ENCODE measurements at regions not wholly inside any gene's neighbourhood (a gene's known extent, or its start where the extent isn't known, plus 50 kb on each side); places are given as distances from the start of the nearest gene placed in this dataset.

DNA sequence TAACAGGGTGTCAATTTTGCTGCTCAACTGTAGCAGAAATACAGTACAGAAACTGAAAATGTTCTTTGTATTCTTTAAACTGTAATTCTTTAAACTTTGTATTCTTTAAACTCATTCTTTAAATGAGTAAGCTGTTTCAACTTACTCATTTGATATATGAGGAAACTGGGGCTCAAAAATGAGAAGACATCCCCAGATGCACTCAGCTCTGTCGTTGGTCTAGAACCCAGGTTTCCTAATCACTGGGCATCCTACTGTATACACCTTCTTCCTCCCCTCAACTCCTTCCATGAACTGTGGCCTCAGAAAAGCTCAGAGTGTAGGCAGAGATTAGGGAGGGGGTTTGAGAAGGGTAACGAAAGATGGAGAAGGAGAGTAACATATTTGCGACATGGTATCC is 136.5 kb upstream of the MAST4 start:
- DNase-seq (ENCODE audit: low read depth in 2 of 3, low spot score in 2 of 3) = no peak

DNA sequence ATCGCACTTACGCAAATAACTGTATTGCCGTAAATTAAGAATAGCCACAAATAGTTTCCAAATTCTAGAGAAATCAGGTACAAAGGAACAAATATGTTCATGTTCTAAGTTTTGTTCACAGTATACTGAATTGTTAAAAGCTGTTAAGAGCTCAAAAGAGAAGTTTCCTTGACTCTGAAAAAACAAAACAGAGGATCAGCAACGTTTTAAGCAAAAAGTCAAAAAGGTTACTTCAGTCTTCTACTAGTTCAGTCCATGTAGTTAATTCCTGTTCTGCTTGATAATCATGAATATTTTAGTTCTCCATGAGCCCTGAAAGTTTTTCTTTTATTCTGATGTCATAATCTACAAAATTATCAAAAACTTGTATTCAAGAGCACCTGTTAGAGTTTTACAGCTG is 128.6 kb upstream of the MAST4 start:
- no peak for DNase-seq (ENCODE audit: low read depth in 2 of 3, low spot score in 2 of 3)

DNA sequence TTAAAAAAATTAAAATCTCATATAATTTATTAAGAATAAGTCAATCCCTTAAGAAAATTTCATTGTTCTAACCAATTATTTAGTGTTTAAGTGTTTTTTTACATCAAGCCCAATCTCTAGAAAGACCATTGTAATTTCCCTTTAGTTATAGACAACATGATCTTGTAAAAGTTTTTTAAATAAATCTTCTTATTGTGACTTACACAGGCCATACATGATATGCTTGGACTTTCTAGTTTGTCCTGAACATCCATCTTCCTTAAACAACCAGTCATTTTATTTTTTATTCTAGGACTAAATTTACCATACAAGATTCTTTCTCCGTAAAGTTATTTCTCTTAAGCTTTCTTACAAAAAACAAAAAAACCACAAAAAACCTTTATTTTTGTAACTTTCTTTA is 126.5 kb upstream of the MAST4 start:
- DNase-seq (ENCODE audit: low read depth in 2 of 3, low spot score in 2 of 3) = no peak

DNA sequence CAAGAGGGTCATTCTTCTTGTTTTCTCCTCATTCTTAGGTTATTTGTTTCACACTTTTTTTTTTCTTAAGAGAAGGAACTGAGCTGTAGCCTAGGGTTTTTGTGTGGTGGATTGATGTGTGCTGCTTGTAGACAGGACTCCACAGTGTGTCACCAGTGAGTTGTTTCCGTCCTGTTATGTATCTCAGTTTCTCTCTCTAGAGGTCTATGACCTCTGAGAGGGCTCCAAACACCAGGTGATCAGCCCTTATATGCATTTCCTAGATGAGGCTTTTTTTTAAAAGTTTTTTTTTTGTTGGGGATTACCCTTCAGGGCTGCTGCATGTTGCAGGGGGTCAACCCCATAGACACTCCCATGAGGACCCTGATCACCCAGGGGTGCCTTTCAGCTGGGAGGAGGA is 124.2 kb upstream of the MAST4 start:
- no peak for DNase-seq (ENCODE audit: low read depth in 2 of 3, low spot score in 2 of 3)

DNA sequence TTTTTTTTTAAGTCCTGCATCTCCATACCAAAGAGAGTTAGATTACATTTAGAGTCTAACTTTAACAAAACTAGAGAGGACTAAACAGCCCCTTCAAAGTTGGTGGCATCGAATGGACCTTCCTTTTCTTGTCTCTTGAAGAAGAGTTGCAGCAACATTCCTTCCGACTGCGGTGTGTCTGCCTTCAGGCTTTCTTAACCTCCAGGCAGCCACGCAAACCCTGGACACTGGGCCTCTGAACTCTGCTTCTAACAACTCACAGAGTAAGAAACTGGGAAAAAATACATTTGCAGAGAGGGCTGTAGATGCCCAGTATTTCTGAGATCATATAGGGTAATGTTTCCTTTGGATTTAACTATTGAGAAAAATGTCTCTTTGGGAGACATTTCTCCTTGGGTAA is 120.5 kb upstream of the MAST4 start:
- no peak for DNase-seq (ENCODE audit: low read depth in 2 of 3, low spot score in 2 of 3)

DNA sequence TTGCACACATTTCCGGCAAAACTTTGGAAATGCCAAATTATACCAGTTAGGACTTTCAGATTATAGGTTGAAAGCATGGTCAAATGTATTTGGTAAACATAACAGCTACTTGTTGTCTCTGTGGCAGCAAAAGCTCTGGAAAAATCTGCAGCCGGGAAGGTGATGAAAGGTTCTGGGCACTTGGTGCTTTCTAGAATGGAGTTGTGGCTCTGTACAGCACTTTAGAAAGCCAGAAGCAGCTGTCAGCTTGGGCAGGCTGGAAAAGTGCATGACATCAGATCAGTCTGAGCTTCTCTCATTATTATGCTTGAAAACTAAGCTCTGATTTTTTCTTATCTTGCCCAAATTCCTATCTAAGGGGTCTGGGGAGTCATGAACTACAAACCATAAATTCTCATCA is 118.6 kb upstream of the MAST4 start:
- no peak for DNase-seq (ENCODE audit: low read depth in 2 of 3, low spot score in 2 of 3)

DNA sequence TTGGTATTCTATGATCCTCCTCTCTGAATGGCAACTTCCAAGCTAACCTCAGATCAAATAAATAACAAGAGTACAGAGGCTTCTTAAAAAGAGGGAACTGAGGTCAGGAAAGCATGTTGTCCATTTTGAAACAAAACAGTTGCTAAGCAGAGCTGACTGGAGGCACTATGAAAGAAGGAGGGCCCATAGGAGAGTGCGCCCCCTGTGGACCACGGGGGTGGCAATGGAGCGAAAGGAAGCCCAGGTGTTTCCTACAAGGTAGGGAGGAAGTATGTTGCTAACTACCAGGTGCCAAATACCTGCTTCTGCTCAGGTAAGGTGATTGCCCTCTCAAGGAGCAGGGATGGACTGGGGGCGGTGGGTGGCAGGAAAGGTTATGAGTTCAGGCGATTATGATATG is 101.8 kb upstream of the MAST4 start:
- no peak for DNase-seq (ENCODE audit: low read depth in 2 of 3, low spot score in 2 of 3)

DNA sequence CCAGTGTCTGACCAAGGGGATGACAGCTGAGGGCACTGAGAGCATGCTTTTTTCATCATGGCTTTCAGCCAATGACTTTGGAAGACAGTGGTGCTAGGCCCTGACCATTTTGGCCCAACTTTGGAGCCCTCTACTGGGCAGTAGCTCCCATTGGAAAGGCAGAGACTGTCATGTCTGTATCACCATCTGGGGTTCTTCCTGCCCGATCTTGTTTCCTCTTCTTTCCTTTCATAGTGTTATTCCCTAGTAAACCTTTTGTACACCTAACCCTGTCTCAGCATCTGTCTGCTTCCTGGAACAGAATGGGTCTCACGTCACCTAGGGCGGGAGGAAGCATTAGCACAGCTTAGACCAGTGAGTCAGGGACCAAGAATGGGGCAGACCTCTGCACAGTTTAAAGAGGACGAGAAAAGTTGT is 97.4 kb upstream of the MAST4 start:
- DNase-seq (ENCODE audit: low read depth in 2 of 3, low spot score in 2 of 3) = no peak

DNA sequence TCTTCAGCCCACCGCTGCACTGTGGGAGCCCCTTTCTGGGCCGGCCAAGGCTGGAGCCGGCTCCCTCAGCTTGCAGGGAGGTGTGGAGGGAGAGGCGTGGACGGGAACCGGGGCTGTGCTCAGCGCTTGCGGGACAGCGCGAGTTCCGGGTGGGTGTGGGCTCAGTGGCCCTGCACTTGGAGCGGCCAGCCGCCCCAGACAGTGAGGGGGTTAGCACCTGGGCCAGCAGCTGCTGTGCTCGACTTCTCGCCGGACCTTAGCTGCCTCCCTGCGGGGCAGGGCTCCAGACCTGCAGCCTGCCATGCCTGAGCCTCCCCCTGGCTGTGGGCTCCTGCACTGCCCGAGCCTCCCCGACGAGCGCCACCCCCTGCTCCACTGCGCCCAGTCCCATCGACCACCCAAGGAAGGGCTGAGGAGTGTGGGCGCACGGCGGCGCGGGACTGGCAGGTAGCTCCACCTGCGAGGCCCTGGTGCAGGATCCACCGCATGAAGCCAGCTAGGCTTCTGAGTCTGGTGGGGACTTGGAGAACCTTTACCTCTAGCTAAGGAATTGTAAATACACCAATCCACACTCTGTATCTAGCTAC is 92.9 kb upstream of the MAST4 start:
- no peak for DNase-seq (ENCODE audit: low read depth in 2 of 3, low spot score in 2 of 3)

DNA sequence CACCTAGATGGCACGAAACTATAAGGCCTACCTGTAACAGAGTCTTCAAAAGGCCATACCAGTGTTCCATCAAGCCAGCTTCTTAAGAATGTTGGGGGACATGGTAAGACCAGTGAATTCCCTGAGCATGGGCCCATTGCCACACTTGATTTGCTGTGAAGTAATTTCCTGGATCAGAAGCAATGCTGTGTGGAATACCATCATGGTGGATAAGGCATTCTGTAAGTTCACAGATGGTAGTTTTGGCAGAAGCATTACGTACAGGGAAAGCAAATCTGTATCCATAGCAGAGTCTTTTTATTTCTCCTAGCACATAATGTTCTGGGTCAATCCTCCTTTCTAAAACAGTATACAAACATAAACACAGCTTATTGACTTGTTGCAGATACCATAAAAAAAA is 89.1 kb upstream of the MAST4 start:
- no peak for DNase-seq (ENCODE audit: low read depth in 2 of 3, low spot score in 2 of 3)

DNA sequence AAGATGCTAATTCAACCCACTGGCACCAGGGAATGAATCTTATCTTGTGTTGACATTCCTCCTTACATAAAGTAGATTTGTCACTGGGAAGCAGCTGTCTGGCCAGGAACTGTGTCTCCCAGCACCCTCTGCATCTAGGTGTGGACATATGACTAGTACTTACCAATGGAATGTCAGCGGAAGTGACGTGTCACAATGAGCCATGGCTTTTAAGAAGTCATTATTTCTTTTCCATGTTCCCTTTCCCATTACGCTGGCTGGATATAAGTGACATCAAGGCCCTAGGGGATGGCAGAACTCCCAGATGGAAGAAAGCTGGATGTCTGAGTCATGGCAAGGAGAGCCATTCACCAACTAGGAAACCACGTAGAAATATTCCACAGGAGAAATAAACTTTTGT is 84.7 kb upstream of the MAST4 start:
- DNase-seq (ENCODE audit: low read depth in 2 of 3, low spot score in 2 of 3) = no peak

DNA sequence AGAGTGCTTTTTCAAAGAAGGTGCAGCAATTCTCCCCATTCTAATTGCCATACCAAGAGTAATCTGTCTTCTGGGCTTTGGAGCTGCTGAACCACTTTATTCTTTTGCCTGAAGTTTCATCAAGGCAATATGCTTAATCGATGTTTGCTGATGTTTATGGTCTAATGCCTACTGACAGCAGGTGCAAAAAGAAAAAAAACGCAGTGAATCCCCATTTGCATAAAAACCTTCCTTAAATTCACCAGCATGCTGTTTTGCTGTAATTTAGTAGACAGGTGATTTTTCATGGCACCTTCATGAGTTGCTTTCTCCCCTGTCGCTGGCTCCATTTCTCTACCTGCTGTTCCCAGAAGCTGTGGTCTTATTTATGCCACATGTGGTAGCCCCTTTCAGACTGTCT is 83.1 kb upstream of the MAST4 start:
- no peak for DNase-seq (ENCODE audit: low read depth in 2 of 3, low spot score in 2 of 3)

DNA sequence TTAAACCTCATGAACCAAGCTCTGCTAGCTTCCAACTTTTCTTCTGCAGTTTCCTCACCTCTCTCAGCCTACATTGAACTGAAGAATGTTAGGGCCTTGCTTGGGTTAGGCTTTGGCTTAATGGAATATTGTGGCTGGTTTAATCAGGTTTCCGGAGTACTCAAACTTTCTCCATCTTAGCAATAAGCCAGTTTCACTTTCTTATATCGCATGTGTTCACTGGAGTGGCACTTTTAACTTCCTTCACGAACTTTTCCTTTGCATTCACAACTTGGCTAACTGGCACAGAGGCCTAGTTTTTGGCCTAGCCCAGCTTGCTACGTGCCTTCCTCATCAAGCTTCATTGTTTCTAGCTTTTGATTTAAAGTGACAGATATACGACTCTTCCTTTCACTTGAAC is 81.0 kb upstream of the MAST4 start:
- DNase-seq (ENCODE audit: low read depth in 2 of 3, low spot score in 2 of 3) = no peak

DNA sequence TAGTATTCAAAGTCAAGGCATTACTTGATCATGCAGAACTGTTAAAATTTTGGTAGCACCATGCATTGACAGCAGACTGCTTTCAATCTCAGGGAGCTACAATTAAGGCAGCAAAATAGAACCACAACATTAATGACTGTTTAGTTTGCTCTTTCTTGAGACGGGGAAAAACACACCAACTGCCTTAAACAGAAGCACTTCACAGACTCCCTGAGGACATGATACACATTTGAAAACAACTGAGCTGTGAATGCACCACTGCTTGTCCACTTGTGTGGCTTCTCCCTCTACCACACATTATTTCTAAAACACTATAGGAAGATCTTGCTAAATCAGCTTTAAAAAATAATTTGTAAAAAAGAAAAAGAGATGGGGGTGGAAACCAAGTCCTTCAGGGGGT is 79.6 kb upstream of the MAST4 start:
- DNase-seq (ENCODE audit: low read depth in 2 of 3, low spot score in 2 of 3) = no peak

DNA sequence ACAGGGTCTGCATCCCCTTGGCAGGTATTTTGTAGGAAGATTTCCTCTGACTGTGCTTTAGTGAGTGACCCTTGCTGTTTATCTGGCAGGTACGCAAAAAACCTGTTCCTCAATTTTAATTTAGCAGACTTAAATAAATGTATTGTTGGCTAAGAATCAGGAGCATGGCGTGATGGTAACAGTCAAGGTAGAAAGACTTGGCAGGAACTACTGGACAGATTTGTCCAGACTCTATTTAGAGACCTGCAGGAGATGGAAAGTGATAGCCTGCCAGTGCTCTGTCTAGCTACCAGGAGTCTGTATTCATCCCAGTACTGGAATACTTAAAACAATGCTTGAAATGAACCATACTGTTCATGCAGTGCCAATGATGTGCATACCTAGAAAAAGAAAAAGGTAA is 78.8 kb upstream of the MAST4 start:
- DNase-seq (ENCODE audit: low read depth in 2 of 3, low spot score in 2 of 3) = no peak

DNA sequence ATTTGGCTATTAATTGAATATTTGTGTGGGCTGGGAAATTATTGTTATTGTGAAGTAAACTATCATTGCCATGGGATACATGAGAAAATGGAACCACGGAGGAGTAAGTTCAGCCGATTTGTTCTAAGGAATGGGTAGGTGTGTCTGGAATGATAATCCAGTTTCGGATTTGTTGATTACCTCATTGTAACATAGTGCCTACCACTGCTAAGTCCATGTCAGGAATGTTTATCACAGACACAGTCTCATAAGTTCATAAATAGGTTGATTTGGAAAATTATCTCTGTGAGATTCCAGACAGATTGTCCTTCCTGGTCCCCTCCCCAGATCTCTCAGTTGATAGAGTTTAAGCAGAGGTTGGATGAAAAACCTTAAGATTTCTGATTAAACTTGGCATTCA is 78.1 kb upstream of the MAST4 start:
- no peak for DNase-seq (ENCODE audit: low read depth in 2 of 3, low spot score in 2 of 3)

DNA sequence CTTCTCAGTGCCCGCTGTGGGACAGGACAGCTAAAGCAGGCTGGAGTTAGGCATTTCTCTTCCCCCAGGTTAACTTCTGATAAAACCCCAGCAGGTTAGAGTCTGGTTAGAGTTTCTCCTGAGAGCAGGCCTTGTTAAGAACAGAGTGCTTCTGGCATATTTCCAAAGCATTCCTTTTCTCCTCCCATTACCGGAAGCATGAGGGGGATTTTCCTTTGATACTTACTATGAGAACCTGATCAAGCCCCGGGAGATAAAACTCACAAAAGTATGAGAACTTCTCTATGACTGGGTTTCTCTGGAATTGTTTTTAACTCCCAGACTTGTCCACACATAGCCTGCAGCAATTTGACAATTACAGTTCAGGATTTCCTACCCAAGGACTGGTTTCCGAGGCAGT is 77.4 kb upstream of the MAST4 start:
- no peak for DNase-seq (ENCODE audit: low read depth in 2 of 3, low spot score in 2 of 3)

DNA sequence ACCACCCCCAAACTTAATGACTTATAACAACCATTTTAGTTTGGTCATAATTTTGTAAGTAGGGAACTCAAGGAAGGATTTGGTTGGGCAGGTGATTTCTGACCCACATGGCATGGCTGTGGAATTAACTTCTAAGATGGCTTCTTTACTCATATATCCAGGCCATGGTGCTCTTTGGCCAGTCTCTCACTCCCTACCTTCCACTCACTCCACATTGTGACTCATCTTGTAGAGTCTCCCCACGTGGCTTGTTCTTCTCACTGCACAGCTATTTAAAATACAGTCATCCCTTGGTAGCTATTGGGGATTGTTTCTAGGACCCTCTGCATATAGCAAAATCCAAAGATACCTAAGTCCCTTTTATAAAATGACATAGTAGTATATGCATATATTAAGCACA is 76.6 kb upstream of the MAST4 start:
- no peak for DNase-seq (ENCODE audit: low read depth in 2 of 3, low spot score in 2 of 3)

DNA sequence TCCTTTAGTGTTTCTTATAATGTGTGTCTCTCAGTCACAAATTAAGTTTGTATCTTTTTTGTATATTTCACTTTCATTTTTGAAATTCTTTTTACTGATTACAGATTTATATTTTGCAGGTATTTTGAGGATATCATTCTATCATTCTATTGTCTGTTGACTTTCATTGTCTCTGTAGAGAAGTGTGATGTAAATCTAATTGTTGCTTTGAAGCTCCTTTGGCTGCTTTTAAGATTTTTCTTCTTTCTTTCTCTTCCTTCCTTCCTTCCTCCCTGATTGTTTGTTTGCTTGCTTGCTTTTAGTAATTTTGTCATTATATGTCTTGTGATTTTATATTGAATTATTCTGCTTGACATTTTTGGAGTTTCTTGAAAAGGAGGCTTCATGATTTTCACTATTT is 75.3 kb upstream of the MAST4 start:
- DNase-seq (ENCODE audit: low read depth in 2 of 3, low spot score in 2 of 3) = no peak

DNA sequence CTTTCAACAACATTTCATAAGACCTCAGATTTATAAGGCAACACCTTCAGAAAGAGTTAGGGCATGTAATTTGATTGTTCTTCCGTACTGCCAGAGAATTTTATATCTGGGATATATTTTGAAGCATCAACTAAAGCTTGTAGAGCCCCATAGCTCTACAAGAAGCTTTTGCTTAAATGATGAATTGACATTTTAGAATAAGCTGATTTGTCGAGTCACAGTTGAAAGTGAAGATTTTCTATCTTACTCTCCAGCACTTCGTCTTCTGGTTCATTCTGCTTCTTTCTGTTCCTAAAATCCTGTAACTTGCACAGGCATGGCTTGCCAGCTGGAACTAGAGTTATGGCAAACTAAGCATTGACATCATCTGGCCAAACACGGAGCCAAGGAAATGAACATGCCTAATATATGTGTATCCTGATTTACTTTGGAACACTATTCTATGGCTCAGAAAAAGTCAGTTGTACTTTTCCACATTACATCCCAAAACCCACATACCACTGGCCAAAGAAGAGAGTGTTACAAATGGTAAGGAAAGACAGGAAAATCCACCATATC is 68.6 kb upstream of the MAST4 start:
- DNase-seq (ENCODE audit: low read depth in 2 of 3, low spot score in 2 of 3) = no peak

DNA sequence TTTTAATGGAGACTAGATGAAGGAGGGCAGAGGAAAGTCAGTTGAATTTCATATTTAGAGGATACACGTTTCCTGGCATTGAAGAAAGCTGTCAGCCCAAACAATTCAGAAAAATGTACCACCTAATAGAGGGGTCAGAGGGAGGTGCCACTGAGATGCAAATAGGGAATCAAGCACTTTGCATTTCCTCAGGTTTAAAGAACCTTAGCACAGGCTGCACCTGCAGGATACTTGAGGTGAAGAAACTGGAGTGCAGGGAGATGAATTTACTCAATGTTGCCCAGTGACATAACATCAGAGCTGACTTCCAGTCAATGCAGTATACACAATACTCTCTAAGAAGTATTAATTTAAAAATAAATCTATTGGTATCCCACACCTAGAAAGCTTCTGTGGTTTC is 67.0 kb upstream of the MAST4 start:
- DNase-seq (ENCODE audit: low read depth in 2 of 3, low spot score in 2 of 3) = no peak

DNA sequence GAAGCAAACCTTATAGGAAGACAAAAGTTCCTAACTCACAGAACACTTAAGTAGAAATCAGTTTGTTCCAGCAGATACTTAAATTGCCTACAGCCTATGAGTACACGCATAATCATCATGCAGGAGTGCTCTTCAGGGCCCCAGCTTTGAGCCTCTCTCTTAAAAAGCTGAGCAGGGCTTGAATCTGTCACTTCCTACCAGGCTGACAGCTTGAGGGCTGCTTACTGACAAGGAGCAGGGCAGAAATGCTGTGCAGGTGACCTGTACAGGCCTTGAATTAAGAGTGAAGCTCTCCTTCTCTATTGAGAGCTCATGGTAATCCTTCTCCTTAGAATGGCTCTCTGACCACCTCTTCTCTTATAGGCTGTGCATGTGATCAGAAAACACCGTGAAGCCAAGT is 66.5 kb upstream of the MAST4 start:
- no peak for DNase-seq (ENCODE audit: low read depth in 2 of 3, low spot score in 2 of 3)

DNA sequence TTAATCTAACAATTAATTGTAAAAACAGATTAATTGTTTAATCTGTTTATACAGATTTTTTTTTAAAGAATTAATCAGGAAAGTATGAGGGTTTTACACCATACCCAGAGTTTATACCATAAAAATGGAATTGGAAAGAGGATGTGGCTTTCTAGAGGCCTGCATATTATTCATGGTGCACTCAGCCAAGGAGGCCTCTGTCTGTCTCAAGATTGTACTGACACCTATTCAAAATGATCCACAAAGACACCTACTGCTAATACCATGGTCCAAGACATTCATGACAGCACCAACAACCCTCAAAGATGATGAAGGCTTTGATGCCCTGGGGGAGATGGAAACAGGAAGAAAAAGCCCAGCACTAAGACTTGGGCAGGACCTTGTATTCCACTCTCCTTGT is 58.1 kb upstream of the MAST4 start:
- DNase-seq (ENCODE audit: low read depth in 2 of 3, low spot score in 2 of 3) = no peak
